BLaER1 (cell line): ENCODE measurements at regions not wholly inside any gene's neighbourhood (a gene's known extent, or its start where the extent isn't known, plus 50 kb on each side); places are given as distances from the start of the nearest gene placed in this dataset.
"Not testable (repeated sequence)": the region's sequence is repeated elsewhere in the genome, so short reads cannot be mapped to it uniquely, and the experiment has no call there.

Source experiments
- H3K27ac ChIP-seq: shearing (Covaris generic); formaldehyde crosslinking; 2 replicates; pipeline ENCODE4 v1.8.1; 2022
- H3K27me3 ChIP-seq: shearing (Covaris generic); formaldehyde crosslinking; 2 replicates; pipeline ENCODE4 v1.8.1; 2022
- H3K36me3 ChIP-seq: shearing (Covaris generic); formaldehyde crosslinking; 2 replicates; pipeline ENCODE4 v1.8.1; 2022
- H3K4me1 ChIP-seq: shearing (Covaris generic); formaldehyde crosslinking; 2 replicates; pipeline ENCODE4 v1.8.1; 2022
- H3K4me2 ChIP-seq: shearing (Covaris generic); formaldehyde crosslinking; 2 replicates; pipeline ENCODE4 v1.8.1; 2022
- H3K4me3 ChIP-seq: shearing (Covaris generic); formaldehyde crosslinking; 2 replicates; pipeline ENCODE4 v1.8.1; 2022
- H3K9ac ChIP-seq: shearing (Covaris generic); formaldehyde crosslinking; 2 replicates; pipeline ENCODE4 v1.8.1; 2022
- H3K9me3 ChIP-seq: shearing (Covaris generic); formaldehyde crosslinking; 2 replicates; pipeline ENCODE4 v1.8.1; 2022
- H4K20me1 ChIP-seq: shearing (Covaris generic); formaldehyde crosslinking; 2 replicates; pipeline ENCODE4 v1.8.1; 2022
- Cebpa-rat ChIP-seq: shearing (Covaris generic); IDR thresholded peaks from 2 replicates; pipeline ENCODE4 v1.8.1; 2022

GRCh38 chr22:25390297-25391240, 171.1 kb downstream of the CRYBB2 start:
- H3K27me3 ChIP-seq = no peaks in the 10 kb centered on the region
- TF ChIP-seq Cebpa-rat = no peak
- H3K36me3 ChIP-seq = peaks cover 31% of the 10 kb centered on the region
- H4K20me1 ChIP-seq = peaks cover 100% of the 10 kb centered on the region
- H3K27ac ChIP-seq = peak overlapping the region; percentile 69
- peak overlapping the region; percentile 60; the same call in 1 of the 2 replicates for H3K9ac ChIP-seq
- peaks cover 98% of the 10 kb centered on the region for H3K4me1 ChIP-seq
- peak overlapping the region; percentile 87 for H3K4me2 ChIP-seq
- no peaks in the 10 kb centered on the region for H3K9me3 ChIP-seq
- H3K4me3 ChIP-seq = no peak overlapping the region

- Histone ChIP-seq H3K9ac (0 out of 2 replicates have a peak overlapping the region, but pooled peaks have one; percentile 29), H3K4me2 (peak overlapping the region; percentile 87), H3K27me3 (no peaks in the 10 kb centered on the region), H3K9me3 (no peaks in the 10 kb centered on the region), H3K36me3 (peaks cover 37% of the 10 kb centered on the region), H3K4me1 (peaks cover 98% of the 10 kb centered on the region), H4K20me1 (peaks cover 100% of the 10 kb centered on the region), H3K4me3 (no peak overlapping the region), H3K27ac (0 out of 2 replicates have a peak overlapping the region, but pooled peaks have one; percentile 4)
- TF ChIP-seq Cebpa-rat = no peak
These were observed 171.9 kb upstream of the GRK3 start for GRCh38 chr22:25392584-25392983.

- H3K36me3 ChIP-seq = peaks cover 35% of the 10 kb centered on the region
- peak overlapping the region; percentile 87 for H3K4me2 ChIP-seq
- H3K9ac ChIP-seq = 0 out of 2 replicates have a peak overlapping the region, but pooled peaks have one; percentile 22
- H3K4me1 ChIP-seq = peaks cover 98% of the 10 kb centered on the region
- peaks cover 100% of the 10 kb centered on the region for H4K20me1 ChIP-seq
- no peak overlapping the region for H3K4me3 ChIP-seq
- 0 out of 2 replicates have a peak overlapping the region, but pooled peaks have one; percentile 19 for H3K27ac ChIP-seq
- TF ChIP-seq Cebpa-rat = no peak
- H3K27me3 ChIP-seq = no peaks in the 10 kb centered on the region
- H3K9me3 ChIP-seq = no peaks in the 10 kb centered on the region
These were observed 171.2 kb upstream of the GRK3 start for GRCh38 chr22:25393121-25393805.

DNA sequence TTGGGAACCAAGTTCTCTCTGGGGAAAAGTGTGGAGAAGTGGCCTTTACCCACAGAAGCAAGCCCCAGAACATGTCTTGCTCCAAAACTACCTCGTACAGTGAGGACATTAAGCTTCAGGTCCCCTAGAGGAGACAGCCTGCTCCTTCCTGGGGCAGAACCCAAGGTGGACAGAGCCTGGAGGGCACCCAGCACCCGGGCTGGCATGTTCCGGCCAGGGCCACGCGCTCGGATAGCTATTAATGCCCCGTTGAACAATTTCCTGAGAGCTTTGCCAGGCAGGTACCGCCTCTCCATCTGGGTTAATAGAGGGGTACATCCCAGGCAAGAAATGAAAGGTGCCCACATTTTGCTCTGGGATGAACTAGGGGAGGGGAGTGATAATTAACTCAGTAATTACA, 169.0 kb upstream of the GRK3 start:
- Histone ChIP-seq H3K36me3 (peaks cover 35% of the 10 kb centered on the region), H3K9ac (no peak overlapping the region), H3K4me3 (no peak overlapping the region), H3K4me2 (peak overlapping the region; percentile 31), H3K4me1 (peaks cover 98% of the 10 kb centered on the region), H3K27me3 (no peaks in the 10 kb centered on the region), H3K27ac (no peak overlapping the region), H3K9me3 (no peaks in the 10 kb centered on the region), H4K20me1 (peaks cover 100% of the 10 kb centered on the region)
- no peak for TF ChIP-seq Cebpa-rat

GRCh38 chr22:25395915-25396314, 168.6 kb upstream of the GRK3 start:
- H3K4me3 ChIP-seq = no peak overlapping the region
- H3K4me2 ChIP-seq = peak overlapping the region; percentile 31
- peaks cover 98% of the 10 kb centered on the region for H3K4me1 ChIP-seq
- peaks cover 100% of the 10 kb centered on the region for H4K20me1 ChIP-seq
- H3K27me3 ChIP-seq = no peaks in the 10 kb centered on the region
- no peak overlapping the region for H3K27ac ChIP-seq
- no peak for TF ChIP-seq Cebpa-rat
- no peak overlapping the region for H3K9ac ChIP-seq
- H3K9me3 ChIP-seq = no peaks in the 10 kb centered on the region
- H3K36me3 ChIP-seq = peaks cover 32% of the 10 kb centered on the region

DNA sequence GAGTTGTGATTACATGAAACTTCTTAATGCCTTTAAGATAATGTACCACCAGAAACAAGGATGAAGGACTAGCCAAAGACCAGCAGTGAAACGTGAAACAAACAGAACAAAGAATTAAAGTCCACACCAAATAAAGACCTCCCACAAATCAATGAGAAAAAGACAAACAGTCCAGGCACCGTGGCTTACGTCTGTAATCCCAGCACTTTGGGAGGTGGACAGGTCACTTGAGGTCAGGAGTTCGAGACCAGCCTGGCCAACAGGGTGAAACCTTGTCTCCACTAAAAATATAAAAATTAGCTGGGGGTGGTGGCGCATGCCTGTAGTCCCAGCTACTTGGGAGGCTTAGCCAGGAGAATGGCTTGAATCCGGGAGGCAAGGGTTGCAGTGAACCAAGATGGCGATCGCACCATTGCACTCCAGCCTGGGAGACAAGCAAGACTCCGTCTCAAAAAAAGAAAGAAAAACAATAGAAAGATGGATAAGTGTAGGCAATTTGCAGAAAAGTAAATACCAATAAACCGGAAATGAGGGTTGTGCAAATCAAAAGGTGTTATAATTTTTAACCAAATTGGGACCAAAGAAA, 167.8 kb upstream of the GRK3 start:
- Histone ChIP-seq H3K4me2 (peak overlapping the region; percentile 31), H3K27ac (no peak overlapping the region), H3K4me1 (peaks cover 98% of the 10 kb centered on the region), H3K9ac (no peak overlapping the region), H3K9me3 (no peaks in the 10 kb centered on the region), H4K20me1 (peaks cover 100% of the 10 kb centered on the region), H3K36me3 (peaks cover 27% of the 10 kb centered on the region), H3K27me3 (no peaks in the 10 kb centered on the region), H3K4me3 (no peak overlapping the region)
- no peak for TF ChIP-seq Cebpa-rat

GRCh38 chr22:25397616-25398015, 166.9 kb upstream of the GRK3 start:
- no peaks in the 10 kb centered on the region for H3K27me3 ChIP-seq
- peaks cover 23% of the 10 kb centered on the region for H3K36me3 ChIP-seq
- H3K9ac ChIP-seq = no peak overlapping the region
- H3K4me3 ChIP-seq = no peak overlapping the region
- no peaks in the 10 kb centered on the region for H3K9me3 ChIP-seq
- peak overlapping the region; percentile 98; the same call in 1 of the 2 replicates for H3K4me2 ChIP-seq
- peaks cover 98% of the 10 kb centered on the region for H3K4me1 ChIP-seq
- TF ChIP-seq Cebpa-rat = no peak
- H4K20me1 ChIP-seq = peaks cover 100% of the 10 kb centered on the region
- H3K27ac ChIP-seq = no peak overlapping the region

GRCh38 chr22:25398591-25399062, 165.8 kb upstream of the GRK3 start:
- H3K27me3 ChIP-seq, H3K4me3 ChIP-seq, H3K9me3 ChIP-seq: not testable (repeated sequence)
- Histone ChIP-seq H3K9ac (peak overlapping the region; percentile 32; the same call in 1 of the 2 replicates), H4K20me1 (peaks cover 100% of the 10 kb centered on the region), H3K27ac (peak overlapping the region; percentile 21; the same call in 1 of the 2 replicates), H3K36me3 (peaks cover 19% of the 10 kb centered on the region), H3K4me2 (peak overlapping the region; percentile 98), H3K4me1 (peaks cover 94% of the 10 kb centered on the region)

GRCh38 chr22:25399649-25400151, 164.8 kb upstream of the GRK3 start:
- Histone ChIP-seq H3K27me3 (no peaks in the 10 kb centered on the region), H3K4me2 (peak overlapping the region; percentile 98), H3K9me3 (no peaks in the 10 kb centered on the region), H4K20me1 (peaks cover 95% of the 10 kb centered on the region), H3K4me1 (peaks cover 84% of the 10 kb centered on the region), H3K36me3 (peaks cover 16% of the 10 kb centered on the region), H3K27ac (peak overlapping the region; percentile 37; the same call in 1 of the 2 replicates), H3K9ac (no peak overlapping the region), H3K4me3 (no peak overlapping the region)
- TF ChIP-seq Cebpa-rat = no peak
